Vagina (tissue), 2 donors: ENCODE measurements at regions not wholly inside any gene's neighbourhood (a gene's known extent, or its start where the extent isn't known, plus 50 kb on each side); places are given as distances from the start of the nearest gene placed in this dataset.

Experiments used
- CTCF ChIP-seq, 3 experiments: fragments of 450-650 bp in 2 of 3; fragments of 200-600 bp in 1 of 3; sonication (generic) in 1 of 3; IDR thresholded peaks; one replicate each; pipeline ENCODE4 v1.5.1; 2017 to 2019; ENCODE audit warnings: antibody characterized with exemption in 3 of 3, mild to moderate bottlenecking in 2 of 3, moderate library complexity in 2 of 3
- POLR2A ChIP-seq, 2 donors: fragments of 450-650 bp; IDR thresholded peaks; one replicate each; pipeline ENCODE4 v1.6.1; 2017; ENCODE audit warnings: antibody characterized with exemption in 2 of 2, mild to moderate bottlenecking in 2 of 2, moderate library complexity in 2 of 2
- POLR2AphosphoS5 ChIP-seq, 2 donors: sonication (generic); formaldehyde crosslinking; IDR thresholded peaks; one replicate each; pipeline ENCODE4 v1.9.0; 2017; ENCODE audit warnings: antibody characterized with exemption in 2 of 2, mild to moderate bottlenecking in 2 of 2, low read depth in 1 of 2; ENCODE audit not compliant: insufficient read depth in 1 of 2

GRCh38 chr2:49834433-49834832 lies 680.1 kb upstream of the FSHR start:
- TF ChIP-seq POLR2A (IDR thresholded peaks at IDR 0.05) = no peak
- TF ChIP-seq POLR2AphosphoS5 (IDR thresholded peaks at IDR 0.05; ENCODE audit: insufficient read depth in 1 of 2, low read depth in 1 of 2) = no peak
- no peak for TF ChIP-seq CTCF (IDR thresholded peaks at IDR 0.05)
